ENCODE measurements at regions not wholly inside any gene's neighbourhood (a gene's known extent, or its start where the extent isn't known, plus 50 kb on each side); places are given as distances from the start of the nearest gene placed in this dataset.

DNA sequence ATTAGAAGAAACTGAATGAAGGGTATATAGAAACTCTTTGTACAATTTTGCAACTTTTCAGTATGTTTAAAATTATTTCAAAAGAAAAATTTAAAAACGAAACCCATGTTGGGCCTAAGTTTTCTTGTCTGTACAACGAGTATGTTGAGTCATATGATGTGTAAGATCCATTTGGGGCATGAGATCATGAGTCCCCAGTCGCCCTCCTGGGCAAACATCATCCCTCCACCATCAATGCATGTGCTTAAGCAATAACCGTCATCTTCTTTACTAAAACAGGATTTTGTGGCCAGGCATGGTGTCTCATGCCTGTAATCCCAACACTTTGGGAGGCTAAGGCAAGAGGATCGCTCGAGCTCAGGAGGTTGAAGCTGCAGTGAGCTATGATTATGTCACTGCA, 54.2 kb upstream of the CDCA7L start:
- TF ChIP-seq, protein P1, sequence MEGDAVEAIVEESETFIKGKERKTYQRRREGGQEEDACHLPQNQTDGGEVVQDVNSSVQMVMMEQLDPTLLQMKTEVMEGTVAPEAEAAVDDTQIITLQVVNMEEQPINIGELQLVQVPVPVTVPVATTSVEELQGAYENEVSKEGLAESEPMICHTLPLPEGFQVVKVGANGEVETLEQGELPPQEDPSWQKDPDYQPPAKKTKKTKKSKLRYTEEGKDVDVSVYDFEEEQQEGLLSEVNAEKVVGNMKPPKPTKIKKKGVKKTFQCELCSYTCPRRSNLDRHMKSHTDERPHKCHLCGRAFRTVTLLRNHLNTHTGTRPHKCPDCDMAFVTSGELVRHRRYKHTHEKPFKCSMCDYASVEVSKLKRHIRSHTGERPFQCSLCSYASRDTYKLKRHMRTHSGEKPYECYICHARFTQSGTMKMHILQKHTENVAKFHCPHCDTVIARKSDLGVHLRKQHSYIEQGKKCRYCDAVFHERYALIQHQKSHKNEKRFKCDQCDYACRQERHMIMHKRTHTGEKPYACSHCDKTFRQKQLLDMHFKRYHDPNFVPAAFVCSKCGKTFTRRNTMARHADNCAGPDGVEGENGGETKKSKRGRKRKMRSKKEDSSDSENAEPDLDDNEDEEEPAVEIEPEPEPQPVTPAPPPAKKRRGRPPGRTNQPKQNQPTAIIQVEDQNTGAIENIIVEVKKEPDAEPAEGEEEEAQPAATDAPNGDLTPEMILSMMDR (IDR thresholded peaks at IDR 0.05): no peak
- TF ChIP-seq POLR2A (IDR thresholded peaks at IDR 0.05): no peak

All from breast epithelium (tissue), 3 donors.